ENCODE measurements at regions not wholly inside any gene's neighbourhood (a gene's known extent, or its start where the extent isn't known, plus 50 kb on each side); places are given as distances from the start of the nearest gene placed in this dataset.

DNA sequence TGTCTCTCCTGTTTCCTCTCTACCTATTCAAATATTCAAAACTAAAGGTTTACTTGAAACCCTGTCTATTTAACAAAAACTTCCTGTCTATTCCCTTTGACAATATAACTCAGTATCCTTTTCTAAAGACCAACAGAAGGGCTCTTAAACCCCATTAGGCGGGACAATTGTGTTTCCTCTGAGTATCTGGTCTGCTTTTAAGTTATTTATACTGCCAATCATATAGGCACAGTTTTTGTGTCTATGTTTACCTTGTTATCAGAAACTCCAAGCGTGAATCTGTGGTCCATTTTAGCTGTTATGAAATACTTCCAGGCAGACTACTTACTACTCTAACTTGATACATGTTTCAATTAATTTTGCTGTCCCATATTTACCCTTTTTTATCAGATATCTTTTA, 350.0 kb upstream of the CTSO start:
- H3K14ac ChIP-seq (replicated peaks; ENCODE audit: low read depth, low read length) = no peak overlapping the region
- no peak overlapping the region for H2AFZ ChIP-seq (replicated peaks; ENCODE audit: low read length, poor library complexity)
- no TSS peak for BruUV-seq (replicated peaks)
- H2BK15ac ChIP-seq (ENCODE audit: low read depth, low read length) = no peak overlapping the region
- no peak overlapping the region for H3K4me2 ChIP-seq (ENCODE audit: low read depth, low read length)
- no peak overlapping the region for H2AK9ac ChIP-seq (replicated peaks; ENCODE audit: low read depth, low read length, poor library complexity)
- H3K23ac ChIP-seq (ENCODE audit: low read depth, low read length) = no peak overlapping the region
- no peaks in the 10 kb centered on the region for H3K79me1 ChIP-seq (ENCODE audit: low read depth in 1 of 2, low read length in 2 of 2)
- H2BK20ac ChIP-seq (ENCODE audit: low read depth, low read length) = no peak overlapping the region
- H2BK5ac ChIP-seq (ENCODE audit: low read depth, low read length, poor library complexity, severe bottlenecking) = no peak overlapping the region
- H4K5ac ChIP-seq (ENCODE audit: low read depth, low read length) = no peak overlapping the region
- ATAC-seq (ENCODE audit: low read depth) (no peak), DNase-seq (no peak)
- WGBS, 2 experiments (ENCODE audit: extremely low coverage in 2 of 2, insufficient read length in 1 of 2) = no CpG with 5 or more reads among the region's 2 CpGs
- H4K91ac ChIP-seq (ENCODE audit: insufficient read depth, low read depth, low read length) = no peak overlapping the region
- ChIA-PET CTCF (no interaction called here), POLR2A (ENCODE audit: unreplicated experiment) (no interaction called here)
- H3K9me3 ChIP-seq (ENCODE audit: control insufficient read depth, insufficient read depth, low read length) = no peaks in the 10 kb centered on the region
- no peak overlapping the region for H3K18ac ChIP-seq (ENCODE audit: low read depth, low read length)
- no peaks in the 10 kb centered on the region for H3K9me1 ChIP-seq (ENCODE audit: insufficient read depth, low read length)
- no peaks in the 10 kb centered on the region for H3K27me3 ChIP-seq (ENCODE audit: control insufficient read depth, insufficient read depth, low read length)
- H2AK5ac ChIP-seq (ENCODE audit: low read depth, low read length) = no peak overlapping the region
- H3K27ac ChIP-seq (ENCODE audit: insufficient read depth, low read length) = no peak overlapping the region
- no peak for TF ChIP-seq BHLHE40 (IDR thresholded peaks at IDR 0.05; ENCODE audit: low read depth, low read length)
- TF ChIP-seq, protein P1, sequence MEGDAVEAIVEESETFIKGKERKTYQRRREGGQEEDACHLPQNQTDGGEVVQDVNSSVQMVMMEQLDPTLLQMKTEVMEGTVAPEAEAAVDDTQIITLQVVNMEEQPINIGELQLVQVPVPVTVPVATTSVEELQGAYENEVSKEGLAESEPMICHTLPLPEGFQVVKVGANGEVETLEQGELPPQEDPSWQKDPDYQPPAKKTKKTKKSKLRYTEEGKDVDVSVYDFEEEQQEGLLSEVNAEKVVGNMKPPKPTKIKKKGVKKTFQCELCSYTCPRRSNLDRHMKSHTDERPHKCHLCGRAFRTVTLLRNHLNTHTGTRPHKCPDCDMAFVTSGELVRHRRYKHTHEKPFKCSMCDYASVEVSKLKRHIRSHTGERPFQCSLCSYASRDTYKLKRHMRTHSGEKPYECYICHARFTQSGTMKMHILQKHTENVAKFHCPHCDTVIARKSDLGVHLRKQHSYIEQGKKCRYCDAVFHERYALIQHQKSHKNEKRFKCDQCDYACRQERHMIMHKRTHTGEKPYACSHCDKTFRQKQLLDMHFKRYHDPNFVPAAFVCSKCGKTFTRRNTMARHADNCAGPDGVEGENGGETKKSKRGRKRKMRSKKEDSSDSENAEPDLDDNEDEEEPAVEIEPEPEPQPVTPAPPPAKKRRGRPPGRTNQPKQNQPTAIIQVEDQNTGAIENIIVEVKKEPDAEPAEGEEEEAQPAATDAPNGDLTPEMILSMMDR (conservative IDR thresholded peaks at IDR 0.05; ENCODE audit: low read depth, low read length) = no peak
- TF ChIP-seq MAZ (IDR thresholded peaks at IDR 0.05; ENCODE audit: borderline replicate concordance, low read depth, low read length) = no peak
- TF ChIP-seq, protein P2, sequence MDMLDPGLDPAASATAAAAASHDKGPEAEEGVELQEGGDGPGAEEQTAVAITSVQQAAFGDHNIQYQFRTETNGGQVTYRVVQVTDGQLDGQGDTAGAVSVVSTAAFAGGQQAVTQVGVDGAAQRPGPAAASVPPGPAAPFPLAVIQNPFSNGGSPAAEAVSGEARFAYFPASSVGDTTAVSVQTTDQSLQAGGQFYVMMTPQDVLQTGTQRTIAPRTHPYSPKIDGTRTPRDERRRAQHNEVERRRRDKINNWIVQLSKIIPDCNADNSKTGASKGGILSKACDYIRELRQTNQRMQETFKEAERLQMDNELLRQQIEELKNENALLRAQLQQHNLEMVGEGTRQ (IDR thresholded peaks at IDR 0.05; ENCODE audit: low read depth, low read length) = no peak
- no peak for TF ChIP-seq RCOR1 (IDR thresholded peaks at IDR 0.05; ENCODE audit: insufficient replicate concordance, low read length)
- no peak for TF ChIP-seq CHD1 (IDR thresholded peaks at IDR 0.05; ENCODE audit: low read depth, low read length)
- TF ChIP-seq POLR2A (IDR thresholded peaks at IDR 0.05; ENCODE audit: low read depth, low read length) = no peak
- TF ChIP-seq MXI1 (IDR thresholded peaks at IDR 0.05; ENCODE audit: borderline replicate concordance, low read depth, low read length) = no peak
- TF ChIP-seq CEBPB (IDR thresholded peaks at IDR 0.05; ENCODE audit: low read depth, low read length) = no peak
- no peak for TF ChIP-seq NFE2L2 (IDR thresholded peaks at IDR 0.05; ENCODE audit: low read depth, low read length)
- no peak for TF ChIP-seq RFX5 (IDR thresholded peaks at IDR 0.05; ENCODE audit: low read depth, low read length)
- TF ChIP-seq MAFK (IDR thresholded peaks at IDR 0.05; ENCODE audit: low read depth, low read length) = no peak
- TF ChIP-seq RAD21 (IDR thresholded peaks at IDR 0.05; ENCODE audit: low read length) = no peak
- TF ChIP-seq, protein P3, sequence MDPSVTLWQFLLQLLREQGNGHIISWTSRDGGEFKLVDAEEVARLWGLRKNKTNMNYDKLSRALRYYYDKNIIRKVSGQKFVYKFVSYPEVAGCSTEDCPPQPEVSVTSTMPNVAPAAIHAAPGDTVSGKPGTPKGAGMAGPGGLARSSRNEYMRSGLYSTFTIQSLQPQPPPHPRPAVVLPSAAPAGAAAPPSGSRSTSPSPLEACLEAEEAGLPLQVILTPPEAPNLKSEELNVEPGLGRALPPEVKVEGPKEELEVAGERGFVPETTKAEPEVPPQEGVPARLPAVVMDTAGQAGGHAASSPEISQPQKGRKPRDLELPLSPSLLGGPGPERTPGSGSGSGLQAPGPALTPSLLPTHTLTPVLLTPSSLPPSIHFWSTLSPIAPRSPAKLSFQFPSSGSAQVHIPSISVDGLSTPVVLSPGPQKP (IDR thresholded peaks at IDR 0.05; ENCODE audit: borderline replicate concordance, low read depth, low read length) = no peak
- no peak for TF ChIP-seq FOS (IDR thresholded peaks at IDR 0.05; ENCODE audit: low read depth, low read length)
- TF ChIP-seq SMC3 (IDR thresholded peaks at IDR 0.05; ENCODE audit: low read depth, low read length) = no peak
- H3K9ac ChIP-seq (ENCODE audit: low read depth, low read length) = no peak overlapping the region
- no peak overlapping the region for H3K4ac ChIP-seq (ENCODE audit: low read depth, low read length)
- dilution Hi-C loops (cut with HindIII; ENCODE audit: low sequenced_read_pairs, unreplicated experiment) = no loop called here
- no peak overlapping the region for H3K4me3 ChIP-seq (ENCODE audit: insufficient read depth, low read depth, low read length)
- H2BK120ac ChIP-seq (ENCODE audit: low read depth, low read length) = no peak overlapping the region
- in situ Hi-C loops (cut with MboI; ENCODE audit: low sequenced_read_pairs) = no loop called here
- H4K8ac ChIP-seq (ENCODE audit: low read depth in 2 of 2, low read length in 2 of 2) = no peak overlapping the region
- H3K56ac ChIP-seq (ENCODE audit: extremely low read depth, insufficient read depth, low read length) = no peak overlapping the region
- intact Hi-C loops (cut with micrococcal nuclease) = no loop called here
- no peaks in the 10 kb centered on the region for H4K20me1 ChIP-seq (ENCODE audit: insufficient read depth, low read length)
- H3K36me3 ChIP-seq (ENCODE audit: control insufficient read depth, insufficient read depth, low read length) = no peaks in the 10 kb centered on the region
- H3K4me1 ChIP-seq (ENCODE audit: control insufficient read depth, insufficient read depth, low read length) = no peaks in the 10 kb centered on the region; the same call in 1 of the 2 replicates
